ENCODE measurements at regions not wholly inside any gene's neighbourhood (a gene's known extent, or its start where the extent isn't known, plus 50 kb on each side); places are given as distances from the start of the nearest gene placed in this dataset.

GRCh38 chr5:146962801-146963355, 84.3 kb upstream of the PPP2R2B start:
- TF ChIP-seq CTCF (IDR thresholded peaks at IDR 0.05) (no peak), POLR2A (IDR thresholded peaks at IDR 0.05) (no peak), EP300 (IDR thresholded peaks at IDR 0.05) (no peak), POLR2AphosphoS5 (IDR thresholded peaks at IDR 0.05) (no peak)

Data from stomach (tissue), 4 donors.